Superior temporal gyrus (tissue), 1 donor: ENCODE measurements at regions not wholly inside any gene's neighbourhood (a gene's known extent, or its start where the extent isn't known, plus 50 kb on each side); places are given as distances from the start of the nearest gene placed in this dataset.
A peak's percentile ranks its signal among the peaks of the same experiment; 100 is the strongest.

Source experiments
- DNase-seq: peaks from one replicate; pipeline ENCODE4 v3.0.0-alpha.2; 2016; ENCODE audit errors: extremely low spot score

DNA sequence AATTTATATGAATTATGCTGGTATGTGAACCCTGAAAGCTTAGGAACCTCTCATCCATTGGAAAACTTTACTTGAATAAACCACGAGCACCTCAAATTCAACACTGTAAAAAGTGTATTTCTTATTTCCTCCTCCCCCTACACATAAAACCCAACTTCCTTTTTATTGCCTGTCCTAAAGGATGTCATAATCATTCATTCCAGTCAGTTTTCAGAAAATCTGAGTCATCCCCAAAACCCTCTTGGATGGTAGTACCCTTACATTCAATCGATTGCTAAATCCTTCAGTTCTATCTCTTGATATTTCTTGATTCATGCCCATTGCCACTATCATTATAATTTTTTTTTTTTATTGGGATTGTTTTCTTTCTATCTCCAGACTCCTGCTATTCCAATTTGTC is 91.1 kb upstream of the ATP8A1 start:
- no peak for DNase-seq

DNA sequence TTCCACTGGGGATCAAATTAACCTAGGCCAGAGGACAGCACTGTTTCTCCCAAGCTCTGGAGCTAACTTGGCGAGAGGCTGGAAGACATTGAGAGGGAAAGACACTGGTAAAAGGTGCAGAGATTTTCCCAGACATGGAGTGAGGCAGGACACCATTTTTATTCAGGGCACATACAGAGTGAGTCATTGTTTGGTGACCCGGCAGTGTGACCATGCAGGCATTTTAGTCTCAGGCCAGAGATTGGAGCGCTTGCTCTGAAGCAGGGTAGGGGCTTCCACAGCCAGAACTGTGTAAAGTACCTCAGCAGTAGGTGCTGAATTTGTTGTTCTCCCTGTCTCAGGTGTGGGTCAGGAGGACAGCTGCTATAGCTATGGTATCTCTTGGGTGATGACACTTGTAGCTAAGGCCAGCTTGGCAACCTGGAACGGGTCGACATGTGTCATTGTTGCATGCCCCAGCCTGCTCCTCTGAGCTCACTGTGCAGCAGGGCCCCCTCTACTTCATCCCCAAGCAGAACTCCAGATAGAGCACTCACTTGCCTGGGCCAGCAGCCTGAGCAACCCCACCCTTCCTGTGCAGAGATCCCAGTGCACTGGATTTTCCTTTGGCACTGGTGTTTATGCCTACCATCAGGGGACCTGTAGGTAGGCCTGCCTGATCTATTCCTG is 79.8 kb upstream of the ATP8A1 start:
- peak; percentile 22 for DNase-seq

DNA sequence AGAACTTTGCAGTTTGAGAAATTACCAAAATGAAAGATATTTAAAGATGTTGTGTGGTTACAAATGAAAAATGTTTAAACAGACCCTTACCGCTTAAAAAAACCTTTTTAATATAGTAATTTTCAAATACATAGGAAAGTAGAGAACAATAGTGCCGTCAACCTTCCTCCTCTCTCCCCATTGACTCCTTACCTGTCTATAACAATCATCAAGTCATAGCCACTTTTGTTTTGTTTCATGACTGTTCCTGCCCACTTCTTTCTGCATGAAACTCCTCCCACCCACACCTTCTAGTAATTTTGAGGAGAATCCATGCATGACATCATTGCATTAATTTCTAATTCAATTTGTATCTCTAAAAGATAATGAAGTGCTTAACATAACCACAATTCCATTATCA is 76.5 kb upstream of the ATP8A1 start:
- no peak for DNase-seq

DNA sequence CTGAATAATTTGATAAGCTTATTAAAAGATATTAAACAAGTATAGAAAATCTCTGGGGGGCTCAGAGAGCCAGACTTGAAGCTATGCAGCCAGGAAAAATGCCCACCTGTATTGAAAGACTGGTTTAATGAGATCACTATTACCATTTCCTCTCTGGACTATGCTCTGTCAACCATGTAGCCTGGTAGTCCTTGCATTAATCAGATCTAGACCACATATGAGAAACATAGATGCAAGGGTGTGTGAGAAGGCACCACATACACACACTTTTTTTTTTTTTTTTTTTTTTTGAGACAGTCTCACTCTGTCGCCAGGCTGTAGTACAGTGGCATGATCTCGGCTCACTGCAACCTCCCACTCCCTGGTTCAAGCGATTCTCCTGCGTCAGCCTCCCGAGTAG is 75.9 kb upstream of the ATP8A1 start:
- no peak for DNase-seq

DNA sequence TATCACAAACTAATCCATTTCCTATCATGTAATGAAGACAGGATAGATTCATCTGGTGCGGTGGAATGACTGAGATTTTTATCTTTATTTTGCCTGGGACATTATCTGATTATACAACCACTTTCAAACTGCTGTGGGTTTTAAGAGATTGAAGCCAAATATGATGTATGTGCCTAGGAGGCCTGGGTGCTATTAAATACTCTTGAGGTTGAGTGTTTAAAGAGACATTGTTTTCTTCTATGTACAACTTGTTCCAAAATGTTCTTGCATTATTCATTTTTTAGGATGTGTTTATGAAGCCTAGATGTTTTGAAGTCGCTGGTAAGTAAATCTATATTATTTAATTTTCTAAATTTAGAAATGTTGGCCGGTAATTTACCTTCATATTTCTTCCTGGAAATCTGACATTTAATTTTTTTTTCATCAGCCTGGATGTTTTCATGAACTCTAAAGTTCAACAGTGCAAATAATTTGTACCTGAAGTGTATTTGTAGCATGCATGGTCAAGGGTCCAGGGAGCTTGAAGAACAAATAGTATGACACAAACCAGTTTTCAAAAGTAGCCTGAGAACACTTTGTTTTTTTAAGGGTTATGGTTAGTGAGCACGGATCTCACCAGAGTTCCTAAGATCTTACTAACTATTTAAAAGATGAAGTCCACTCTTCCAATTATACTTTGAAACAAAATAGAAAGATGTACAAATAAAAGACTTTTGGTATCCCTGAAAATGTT is 72.8 kb upstream of the ATP8A1 start:
- DNase-seq, result no peak

DNA sequence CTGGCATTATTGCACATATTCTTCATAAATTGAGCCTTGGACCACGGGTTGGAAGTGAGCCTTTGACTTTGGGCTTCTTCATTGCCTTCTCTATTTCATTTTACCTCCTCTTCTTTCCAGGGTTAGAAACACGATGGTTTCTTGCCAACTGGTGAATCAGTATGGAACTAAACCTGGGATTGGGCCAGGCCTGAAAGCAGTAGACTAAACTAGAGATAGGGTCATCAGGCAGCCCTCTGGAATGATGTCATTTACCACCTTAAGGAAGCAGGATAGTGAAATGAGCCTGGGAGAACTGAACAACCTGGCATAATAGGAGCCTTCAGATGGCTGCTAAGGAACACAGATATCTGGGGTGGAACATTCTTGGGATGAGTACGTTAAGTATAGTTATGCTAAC is 67.5 kb upstream of the ATP8A1 start:
- DNase-seq, result no peak

DNA sequence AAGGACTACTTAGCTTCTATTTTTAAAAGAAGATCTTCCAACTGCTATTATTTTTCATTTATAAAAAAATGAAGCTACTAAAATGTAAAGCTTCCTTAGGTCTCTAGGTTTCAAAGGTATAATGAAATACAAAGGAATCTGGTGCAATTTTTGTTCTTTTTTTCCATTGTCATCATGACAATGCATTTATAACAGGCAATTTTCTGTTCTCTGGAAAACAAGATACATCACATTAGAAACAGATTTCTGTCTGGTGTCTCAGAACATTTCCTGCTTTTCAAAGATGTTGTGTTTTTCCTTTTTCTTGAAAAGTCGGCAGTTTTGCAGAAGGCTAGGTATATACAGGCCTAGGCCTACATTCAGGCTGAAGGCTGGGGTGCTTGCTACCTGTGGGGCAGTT is 63.6 kb upstream of the ATP8A1 start:
- no peak for DNase-seq

DNA sequence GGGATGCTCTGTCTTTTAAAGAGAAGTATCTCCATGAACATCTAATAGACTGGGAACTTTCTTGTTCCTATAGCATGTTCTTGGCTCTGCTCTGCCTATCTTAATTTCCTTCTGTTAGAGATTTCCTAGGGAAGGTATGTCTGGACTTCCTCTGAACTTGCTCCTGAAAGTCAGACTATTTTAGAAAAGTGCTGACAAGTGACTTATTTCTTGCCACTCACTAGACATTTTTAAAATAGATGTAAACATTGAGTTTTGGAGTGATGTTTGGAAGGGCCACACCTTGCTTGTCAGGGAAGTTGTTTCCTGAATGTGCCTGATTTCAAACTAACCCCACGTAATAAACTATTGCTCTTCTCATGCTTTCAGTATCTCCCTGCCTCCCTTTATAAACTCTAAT is 62.4 kb upstream of the ATP8A1 start:
- no peak for DNase-seq

DNA sequence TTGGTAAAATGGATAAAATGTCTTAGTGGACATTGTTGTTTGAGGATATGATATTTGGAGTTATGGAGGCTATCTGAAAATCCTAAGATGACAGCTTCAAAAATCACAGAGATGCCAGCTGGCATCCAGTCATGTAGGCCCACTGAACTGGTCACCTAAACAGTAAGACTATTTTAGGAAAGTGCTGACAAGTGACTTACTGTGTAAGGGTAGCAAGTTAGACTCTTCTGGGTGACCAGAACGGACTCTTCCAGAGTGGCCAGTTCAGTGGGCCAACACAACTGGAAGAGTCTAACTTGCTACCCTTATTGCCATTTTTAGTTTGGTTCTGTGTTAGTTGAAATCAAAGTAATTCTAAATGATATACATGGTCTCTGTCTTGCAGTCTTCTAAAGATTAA is 61.4 kb upstream of the ATP8A1 start:
- no peak for DNase-seq

DNA sequence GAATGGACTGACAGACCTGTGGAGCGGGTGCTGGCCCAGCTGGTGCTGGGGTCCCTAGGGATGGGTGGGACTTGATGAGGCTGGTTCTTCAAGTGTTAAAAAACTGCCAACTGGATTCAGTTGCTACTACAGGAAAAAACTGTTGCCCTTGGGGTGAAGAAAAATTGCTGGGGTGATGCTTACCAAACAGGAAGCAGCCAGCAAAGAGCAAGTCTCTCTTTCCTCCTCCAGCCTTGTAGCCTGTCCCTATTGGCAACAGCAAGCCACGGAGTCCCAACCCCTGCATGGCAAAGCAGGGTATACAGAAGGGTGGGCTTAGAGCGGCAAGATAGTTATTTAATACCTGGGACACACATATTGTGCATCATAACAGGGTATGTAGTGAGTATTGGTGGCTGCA is 60.1 kb upstream of the ATP8A1 start:
- no peak for DNase-seq

DNA sequence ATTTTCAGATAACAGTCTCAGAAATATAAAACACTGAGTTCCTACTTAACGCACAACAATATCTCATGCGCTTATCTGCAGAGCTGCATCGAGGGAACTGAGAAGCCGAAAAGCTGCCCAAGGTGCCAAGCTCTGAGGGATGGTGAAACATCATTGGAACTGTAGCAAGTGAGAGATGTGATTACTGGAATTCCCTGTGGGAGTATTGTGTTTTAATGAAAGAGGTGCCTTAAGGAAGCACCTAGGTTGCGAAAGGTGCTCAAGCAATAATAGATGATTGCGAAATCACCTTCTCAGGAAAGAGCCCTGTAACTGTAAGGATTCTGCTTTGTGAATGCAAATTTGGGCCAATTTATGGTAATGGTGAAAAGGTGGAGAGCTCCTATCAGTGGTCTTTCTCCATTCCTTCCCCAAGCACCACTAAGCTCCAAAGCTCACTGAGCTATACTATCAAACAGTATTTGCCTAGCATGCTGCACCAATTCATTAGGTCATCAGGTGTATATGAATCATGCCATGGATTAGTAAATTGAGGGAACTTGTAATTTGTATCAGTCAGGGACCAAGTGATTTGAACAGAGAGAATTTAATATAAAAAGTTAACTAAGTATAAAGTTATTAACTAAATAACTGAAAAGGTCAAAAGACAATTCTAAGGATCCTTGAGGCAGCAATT is 59.0 kb upstream of the ATP8A1 start:
- DNase-seq, result no peak

DNA sequence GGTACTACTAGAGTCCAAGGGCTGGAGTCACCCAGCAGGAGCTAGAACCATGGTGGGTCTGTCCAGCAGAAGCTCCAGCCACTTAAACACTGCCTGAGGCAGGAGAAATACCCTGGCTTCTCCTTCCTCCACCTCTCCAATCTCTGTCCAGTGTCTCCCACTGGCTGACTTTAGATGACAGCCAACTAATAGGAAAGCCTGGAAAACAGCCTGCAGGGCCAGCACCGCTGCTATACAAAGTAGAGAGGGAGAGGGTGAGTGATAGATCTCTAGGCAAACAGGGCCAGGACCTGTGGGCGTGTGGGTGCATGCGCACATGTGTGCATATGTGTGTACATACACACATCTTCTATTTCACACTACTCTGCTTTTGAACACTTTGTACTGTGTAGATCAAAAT is 56.5 kb upstream of the ATP8A1 start:
- no peak for DNase-seq

DNA sequence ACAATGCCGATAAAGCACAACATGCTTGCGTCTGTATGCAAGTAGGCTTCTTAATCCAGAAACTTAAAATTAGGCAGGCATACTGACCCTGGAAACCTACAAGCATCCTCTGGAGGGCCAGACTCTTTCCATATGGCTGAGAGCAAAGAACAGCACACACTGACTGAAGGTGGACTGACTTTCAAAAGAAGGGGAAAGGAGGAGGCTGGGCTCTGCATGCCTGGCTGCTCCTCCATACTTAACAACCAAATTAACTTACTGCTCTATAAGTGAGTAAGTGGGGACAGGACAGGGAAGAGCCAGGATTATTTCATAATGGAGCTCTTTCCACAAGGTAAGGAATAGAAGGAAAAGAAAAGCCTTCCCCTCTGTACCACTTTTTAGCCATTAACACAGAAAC is 55.9 kb upstream of the ATP8A1 start:
- no peak for DNase-seq

DNA sequence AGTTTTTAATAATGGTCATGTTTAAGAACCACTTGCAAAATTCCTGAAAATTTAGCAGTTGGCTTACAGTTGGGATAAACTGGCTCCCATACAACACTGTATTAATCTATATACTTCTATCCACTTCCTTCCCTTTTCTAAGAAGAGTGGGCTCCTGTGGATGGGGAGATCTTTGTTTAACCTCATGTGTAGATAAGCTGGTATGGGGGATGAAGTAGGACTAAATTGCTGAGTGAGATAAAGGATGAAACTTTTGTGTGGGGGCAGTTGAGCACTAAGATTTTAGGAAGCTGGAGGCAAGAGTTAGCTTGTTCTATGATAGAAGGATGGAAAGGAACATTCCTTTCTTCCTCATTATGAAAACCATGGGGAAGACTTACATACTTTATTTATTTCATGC is 54.6 kb upstream of the ATP8A1 start:
- DNase-seq, result no peak

DNA sequence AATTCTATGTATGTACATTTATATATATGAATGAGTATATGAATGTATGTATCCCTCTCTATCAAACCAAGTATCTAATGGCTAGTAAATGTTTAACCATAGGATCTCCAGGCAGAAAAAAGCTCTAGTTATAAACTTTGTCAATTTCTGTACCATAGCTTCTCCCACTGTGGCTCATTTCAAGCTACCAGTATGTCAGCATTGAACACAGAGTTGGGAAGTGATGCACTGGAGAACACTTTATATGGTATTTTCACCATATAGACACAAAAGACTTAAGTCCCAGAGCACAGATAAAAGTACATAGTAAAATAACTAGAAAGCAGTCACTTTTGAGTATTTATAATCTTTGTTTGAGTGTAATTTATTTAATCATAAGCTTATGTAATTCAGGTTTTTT is 53.9 kb upstream of the ATP8A1 start:
- DNase-seq, result peak; percentile 74

DNA sequence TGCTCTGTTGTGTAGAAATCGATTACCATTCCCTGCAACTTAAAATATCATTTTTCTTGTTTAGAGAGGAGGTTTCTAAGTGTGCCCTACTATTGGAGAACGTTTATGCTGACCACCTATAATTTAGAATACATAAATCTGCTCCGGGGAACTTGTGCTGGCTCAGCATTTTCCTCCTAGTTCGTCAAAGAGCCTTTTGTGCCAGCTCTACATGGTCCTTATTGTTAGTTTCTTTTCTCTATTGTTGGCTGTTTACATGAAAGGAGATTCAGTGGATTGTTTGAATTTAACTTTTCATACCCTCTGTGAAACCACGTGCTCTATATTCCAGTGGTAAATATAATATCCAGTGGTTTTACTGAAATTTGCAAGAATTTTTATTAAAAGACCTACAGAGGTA is 53.4 kb upstream of the ATP8A1 start:
- peak; percentile 88 for DNase-seq

DNA sequence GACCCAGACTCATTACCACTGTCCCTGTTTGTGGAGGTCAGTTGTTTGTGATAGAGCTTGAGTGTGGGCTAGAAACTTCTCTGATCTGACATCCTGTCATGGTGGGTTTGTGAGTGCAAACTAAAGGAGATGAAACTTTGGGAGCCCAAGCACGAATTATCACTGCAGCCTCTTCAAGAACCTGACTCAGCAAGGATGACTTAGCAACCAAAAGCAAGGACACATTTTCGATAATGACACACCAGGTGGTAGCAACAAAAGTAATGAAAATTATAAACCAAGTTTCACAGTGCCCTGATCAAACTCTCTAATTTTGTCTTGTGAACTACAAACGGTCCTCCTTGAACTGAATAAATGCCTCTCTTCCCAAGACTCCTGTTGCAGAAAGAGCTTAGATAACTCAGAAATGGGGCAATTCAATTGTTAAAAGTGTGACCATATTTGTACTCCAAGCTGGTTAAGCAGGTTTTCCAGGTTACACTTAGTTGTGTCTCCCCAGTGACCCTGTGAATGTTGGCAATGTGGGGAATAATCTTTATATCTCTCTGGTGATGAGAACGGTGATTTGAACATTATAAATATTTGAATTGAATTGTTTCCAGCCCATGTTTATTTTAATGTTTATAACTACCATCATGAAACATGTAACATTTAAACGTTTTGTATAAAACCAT is 52.6 kb upstream of the ATP8A1 start:
- DNase-seq, result peak; percentile 31

DNA sequence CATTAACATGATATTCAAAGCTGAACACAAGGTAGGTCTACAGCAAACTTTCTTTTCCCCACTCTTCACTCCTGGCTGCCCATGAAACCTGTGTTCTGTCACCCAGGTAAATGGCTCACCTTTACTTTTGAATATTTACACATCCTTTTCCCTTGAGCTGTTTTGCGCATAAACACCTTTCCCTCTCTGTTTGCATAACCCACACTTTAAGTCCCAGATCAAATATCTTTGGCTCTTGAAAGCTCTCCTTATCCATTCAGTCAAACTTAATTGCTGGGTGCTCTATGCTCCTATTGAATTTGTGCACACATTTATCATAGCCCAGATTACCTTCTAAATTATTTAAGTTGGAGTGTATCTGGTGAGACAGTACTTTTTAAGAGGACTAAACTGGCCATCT is 51.7 kb upstream of the ATP8A1 start:
- no peak for DNase-seq
